ENCODE measurements at regions not wholly inside any gene's neighbourhood (a gene's known extent, or its start where the extent isn't known, plus 50 kb on each side); places are given as distances from the start of the nearest gene placed in this dataset.

GRCh38 chr1:195495720-195496635 lies 1112.3 kb downstream of the KCNT2 start:
- DNase-seq = no peak
- H3K27me3 ChIP-seq = no peaks in the 10 kb centered on the region

GRCh38 chr1:195482137-195482536 lies 1126.1 kb downstream of the KCNT2 start:
- H3K4me3 ChIP-seq (ENCODE audit: low read depth, low read length) = no peak overlapping the region
- no peaks in the 10 kb centered on the region for H3K36me3 ChIP-seq
- no peak for TF ChIP-seq CTCF (IDR thresholded peaks at IDR 0.05; ENCODE audit: low read depth, low read length)

More at GRCh38 chr1:195495720-195496635, 1112.3 kb downstream of the KCNT2 start:
- Histone ChIP-seq H3K4me1 (no peaks in the 10 kb centered on the region), H3K36me3 (no peaks in the 10 kb centered on the region), H3K9me3 (no peaks in the 10 kb centered on the region), H3K4me3 (ENCODE audit: low read depth, low read length) (no peak overlapping the region)
- no peak for TF ChIP-seq CTCF (IDR thresholded peaks at IDR 0.05; ENCODE audit: low read depth, low read length)

GRCh38 chr1:195481293-195481692 lies 1126.9 kb downstream of the KCNT2 start:
- Histone ChIP-seq H3K9me3 (no peaks in the 10 kb centered on the region), H3K27me3 (no peaks in the 10 kb centered on the region), H3K4me3 (ENCODE audit: low read depth, low read length) (no peak overlapping the region), H3K4me1 (no peaks in the 10 kb centered on the region), H3K36me3 (no peaks in the 10 kb centered on the region)
- DNase-seq = no peak
- TF ChIP-seq CTCF (IDR thresholded peaks at IDR 0.05; ENCODE audit: low read depth, low read length) = no peak

More at GRCh38 chr1:195482137-195482536, 1126.1 kb downstream of the KCNT2 start:
- Histone ChIP-seq H3K27me3 (no peaks in the 10 kb centered on the region), H3K9me3 (no peaks in the 10 kb centered on the region), H3K4me1 (no peaks in the 10 kb centered on the region)
- DNase-seq = no peak

- TF ChIP-seq CTCF (IDR thresholded peaks at IDR 0.05; ENCODE audit: low read depth, low read length) = no peak
- no peak for DNase-seq
- Histone ChIP-seq H3K4me1 (no peaks in the 10 kb centered on the region), H3K4me3 (ENCODE audit: low read depth, low read length) (no peak overlapping the region), H3K9me3 (no peaks in the 10 kb centered on the region), H3K36me3 (no peaks in the 10 kb centered on the region), H3K27me3 (no peaks in the 10 kb centered on the region)
These were observed 1132.7 kb downstream of the KCNT2 start for GRCh38 chr1:195475568-195475967.

- H3K36me3 ChIP-seq = no peaks in the 10 kb centered on the region
- TF ChIP-seq CTCF (IDR thresholded peaks at IDR 0.05; ENCODE audit: low read depth, low read length) = no peak
- H3K27me3 ChIP-seq = no peaks in the 10 kb centered on the region
- H3K4me3 ChIP-seq (ENCODE audit: low read depth, low read length) = no peak overlapping the region
- H3K4me1 ChIP-seq = peaks cover 3% of the 10 kb centered on the region; the same call in 1 of the 2 replicates
- DNase-seq = no peak
- H3K9me3 ChIP-seq = no peaks in the 10 kb centered on the region
These were observed 1135.9 kb downstream of the KCNT2 start for GRCh38 chr1:195472291-195472690.

GRCh38 chr1:195466639-195467038 lies 1141.6 kb downstream of the KCNT2 start:
- no peak for TF ChIP-seq CTCF (IDR thresholded peaks at IDR 0.05; ENCODE audit: low read depth, low read length)
- Histone ChIP-seq H3K4me1 (peaks cover 3% of the 10 kb centered on the region; the same call in 1 of the 2 replicates), H3K9me3 (no peaks in the 10 kb centered on the region), H3K36me3 (no peaks in the 10 kb centered on the region), H3K4me3 (ENCODE audit: low read depth, low read length) (no peak overlapping the region), H3K27me3 (no peaks in the 10 kb centered on the region)
- DNase-seq = no peak
